Omental fat pad (tissue), 3 donors: ENCODE measurements at regions not wholly inside any gene's neighbourhood (a gene's known extent, or its start where the extent isn't known, plus 50 kb on each side); places are given as distances from the start of the nearest gene placed in this dataset.
"Not testable (repeated sequence)": the region's sequence is repeated elsewhere in the genome, so short reads cannot be mapped to it uniquely, and the experiment has no call there.

Experiments used
- ATAC-seq: fragments of 150-250 bp; one replicate; pipeline ENCODE4 v1.9.1; 2016; ENCODE audit warnings: mild to moderate bottlenecking, moderate library complexity; ENCODE audit not compliant: low FRiP score
- DNase-seq: peaks from one replicate; pipeline ENCODE4 v3.0.0-alpha.2; 2019; ENCODE audit warnings: low spot score
- CTCF ChIP-seq, 3 donors: fragments of 450-650 bp; IDR thresholded peaks; one replicate each; pipeline ENCODE4 v1.5.1; 2016 to 2017; ENCODE audit warnings: antibody characterized with exemption in 3 of 3, mild to moderate bottlenecking in 3 of 3, moderate library complexity in 2 of 3

DNA sequence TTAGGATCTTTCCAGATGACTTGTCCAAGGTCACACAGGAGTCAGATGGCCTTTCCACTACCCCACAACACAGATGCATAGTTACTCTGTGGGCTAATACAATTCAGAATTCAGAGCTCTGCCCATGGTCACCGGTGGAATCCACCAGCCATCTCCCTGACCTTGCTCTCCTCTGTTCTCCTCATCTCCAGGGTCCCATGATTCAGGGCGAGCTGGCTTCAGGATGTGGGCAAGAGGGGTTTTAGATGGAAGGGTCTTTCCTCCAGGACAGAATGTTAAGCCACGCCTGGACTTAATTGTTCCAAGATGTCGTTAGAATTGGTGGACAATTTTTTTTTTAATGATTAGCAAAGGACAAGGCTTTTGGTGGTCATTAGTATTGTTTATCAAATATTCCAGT is 81.7 kb upstream of the LARP1 start:
- no peak for TF ChIP-seq CTCF (IDR thresholded peaks at IDR 0.05)
- no peak for ATAC-seq
- no peak for DNase-seq

DNA sequence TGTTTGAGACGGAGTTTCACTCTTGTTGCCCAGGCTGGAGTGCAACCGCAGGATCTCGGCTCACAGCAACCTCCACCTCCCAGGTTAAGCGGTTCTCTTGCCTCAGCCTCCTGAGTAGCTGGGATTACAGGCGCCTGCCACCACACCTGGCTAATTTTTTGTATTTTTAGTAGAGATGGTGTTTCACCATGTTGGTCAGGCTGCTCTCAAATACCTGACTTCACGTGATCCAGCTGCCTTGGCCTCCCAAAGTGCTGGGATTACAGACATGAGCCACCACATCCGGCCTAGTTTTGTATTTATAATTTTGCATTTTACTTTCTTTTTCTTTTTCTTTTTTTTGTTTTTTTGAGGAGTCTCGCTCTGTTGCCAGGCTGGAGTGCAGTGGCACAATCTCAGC is 85.3 kb upstream of the LARP1 start:
- DNase-seq, ATAC-seq: not testable (repeated sequence)

DNA sequence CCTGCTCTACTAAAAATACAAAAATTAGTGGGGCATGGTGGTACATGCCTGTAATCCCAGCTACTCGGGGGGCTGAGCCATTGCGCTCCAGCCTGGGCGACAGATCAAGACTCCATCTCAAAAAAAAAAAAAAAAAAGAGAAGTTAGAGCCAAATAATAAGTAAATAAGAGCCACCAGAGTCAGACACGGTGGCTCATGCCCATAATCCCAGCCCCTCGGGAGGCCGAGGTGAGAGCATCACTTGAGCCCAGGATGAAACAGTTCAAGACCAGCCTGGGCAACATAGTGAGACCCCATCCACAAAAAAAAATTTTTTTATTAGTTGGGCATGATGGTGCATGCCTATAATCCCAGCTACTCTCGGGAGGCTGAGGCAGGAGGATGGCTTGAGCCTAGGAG is 85.8 kb upstream of the LARP1 start:
- DNase-seq (no peak), ATAC-seq (no peak)
- no peak for TF ChIP-seq CTCF (IDR thresholded peaks at IDR 0.05)

DNA sequence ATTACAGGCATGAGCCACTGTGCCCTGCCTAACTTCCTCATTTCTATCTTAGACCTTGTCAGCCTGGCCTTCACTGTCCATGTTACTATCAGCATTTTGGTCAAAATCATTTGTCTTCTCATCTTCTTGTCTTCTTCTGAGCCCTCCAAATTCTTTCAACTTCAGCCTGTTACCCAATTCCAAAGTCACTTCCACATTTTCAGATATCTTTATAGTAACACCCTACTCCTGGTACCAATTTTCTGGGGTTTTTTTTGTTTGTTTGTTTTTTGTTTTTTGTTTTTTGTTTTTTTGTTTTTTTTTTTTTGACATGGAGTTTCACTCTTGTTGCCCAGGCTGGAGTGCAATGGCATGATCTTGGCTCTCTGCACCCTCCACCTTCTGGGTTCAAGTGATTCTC is 90.3 kb upstream of the LARP1 start:
- DNase-seq (no peak), ATAC-seq (no peak)
- TF ChIP-seq CTCF (IDR thresholded peaks at IDR 0.05): no peak

DNA sequence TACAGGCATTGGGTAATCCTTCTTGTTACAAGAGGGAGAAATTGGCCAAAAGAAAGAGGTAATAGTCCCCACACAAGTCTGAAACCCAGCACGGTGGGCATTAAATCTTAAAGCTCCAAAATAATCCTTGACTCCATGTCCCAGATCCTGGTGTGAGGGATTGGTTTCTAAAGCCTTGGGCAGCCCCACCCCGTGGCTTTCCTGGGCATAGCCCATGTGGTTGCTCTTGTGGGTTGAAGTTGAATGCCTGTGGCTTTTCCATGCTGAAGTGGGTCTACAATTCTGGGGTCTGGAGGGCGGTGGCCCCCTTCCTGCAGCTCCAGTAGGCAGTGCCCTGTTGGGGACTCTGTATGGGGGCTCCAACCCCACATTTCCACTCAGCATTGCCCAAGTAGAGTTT is 91.8 kb upstream of the LARP1 start:
- no peak for ATAC-seq
- TF ChIP-seq CTCF (IDR thresholded peaks at IDR 0.05): no peak
- DNase-seq: no peak

GRCh38 chr5:154654486-154655371 is 100.4 kb upstream of the LARP1 start:
- DNase-seq: no peak
- no peak for ATAC-seq
- TF ChIP-seq CTCF (IDR thresholded peaks at IDR 0.05): no peak

DNA sequence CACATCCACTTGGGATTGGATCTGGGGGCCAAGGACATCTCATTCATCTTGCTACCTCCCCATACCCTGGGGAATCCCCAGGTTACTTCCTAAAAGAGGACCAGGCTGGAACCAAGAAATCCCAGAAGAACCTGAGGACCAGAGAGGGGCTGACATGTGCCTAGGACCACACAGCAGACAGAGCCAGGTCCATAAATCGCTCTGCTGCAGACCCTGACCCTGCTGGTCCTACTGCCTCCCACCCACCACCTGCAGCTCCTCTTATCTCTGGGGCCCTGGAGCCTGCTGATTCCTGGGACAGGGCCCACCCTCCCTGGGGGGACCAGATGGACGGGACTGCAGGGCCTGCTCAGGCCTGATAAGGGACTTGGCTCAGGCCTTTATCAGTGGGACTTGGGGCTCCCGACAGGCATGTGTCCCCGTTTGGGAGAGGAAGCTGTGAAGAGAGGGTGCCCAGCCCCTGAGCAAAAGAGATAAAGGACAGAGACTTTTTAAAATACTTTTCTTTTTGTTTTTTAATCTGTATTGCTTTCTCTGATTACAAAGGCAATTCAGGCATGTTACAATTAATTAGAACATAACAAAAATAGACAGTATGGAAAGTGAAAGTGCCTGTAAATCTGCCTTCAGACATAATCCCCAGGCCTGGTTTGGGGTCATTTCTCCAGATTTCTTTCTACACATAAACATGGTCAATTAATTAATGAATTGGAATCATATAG is 101.3 kb upstream of the LARP1 start:
- TF ChIP-seq CTCF (IDR thresholded peaks at IDR 0.05): no peak
- ATAC-seq: no peak
- no peak for DNase-seq
